H1 (cell line): ENCODE measurements at regions not wholly inside any gene's neighbourhood (a gene's known extent, or its start where the extent isn't known, plus 50 kb on each side); places are given as distances from the start of the nearest gene placed in this dataset.

Experiments used
- CTBP2 ChIP-seq: IDR thresholded peaks from 2 replicates; pipeline ENCODE4 v1.7.0; 2011; ENCODE audit warnings: borderline replicate concordance, mild to moderate bottlenecking, moderate library complexity, mixed read lengths, low read length; ENCODE audit not compliant: insufficient read depth, insufficient read length
- EZH2 ChIP-seq: fragments of 200-600 bp; sonication (generic); IDR thresholded peaks from 2 replicates; pipeline ENCODE4 v1.7.1; 2012; ENCODE audit warnings: low read depth, mild to moderate bottlenecking, moderate library complexity, low read length, inconsistent platforms; ENCODE audit not compliant: severe bottlenecking
- GABPA ChIP-seq: IDR thresholded peaks from 2 replicates; pipeline ENCODE4 v1.6.1; 2011; ENCODE audit warnings: mild to moderate bottlenecking, low read length, moderate library complexity, borderline replicate concordance; ENCODE audit not compliant: insufficient read depth
- TF ChIP-seq, protein P1 (sequence below): IDR thresholded peaks from 2 replicates; pipeline ENCODE4 v1.6.1; 2012; ENCODE audit warnings: inconsistent platforms
- TF ChIP-seq, protein P2 (sequence below): fragments of 300-600 bp; sonication (generic); IDR thresholded peaks from 2 replicates; pipeline ENCODE4 v1.7.1; 2012; ENCODE audit warnings: low read length, moderate library complexity, mild to moderate bottlenecking, inconsistent platforms; ENCODE audit not compliant: insufficient replicate concordance

DNA sequence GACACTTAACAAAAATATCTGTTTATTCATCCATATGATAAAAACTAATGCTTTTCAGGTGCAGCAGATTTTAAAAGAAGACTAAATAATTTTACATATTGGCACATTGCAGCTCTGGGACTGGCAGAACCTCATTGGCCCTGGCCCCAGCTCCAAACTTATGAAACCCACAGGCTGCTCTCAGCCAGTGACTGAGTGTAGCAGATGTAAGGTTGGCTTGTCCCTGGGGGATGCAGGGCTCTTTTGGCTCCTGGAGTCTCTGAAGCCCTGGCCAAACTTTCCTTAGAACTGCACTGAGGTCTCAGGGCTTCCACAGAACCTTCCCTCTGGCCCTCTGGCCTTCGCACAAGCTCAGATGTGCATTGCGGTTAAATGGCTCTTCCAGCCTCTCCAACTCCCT is 725.0 kb upstream of the SOX11 start (continued):
- TF ChIP-seq EZH2 (no peak), GABPA (no peak), CTBP2 (no peak)
- TF ChIP-seq, protein P1, sequence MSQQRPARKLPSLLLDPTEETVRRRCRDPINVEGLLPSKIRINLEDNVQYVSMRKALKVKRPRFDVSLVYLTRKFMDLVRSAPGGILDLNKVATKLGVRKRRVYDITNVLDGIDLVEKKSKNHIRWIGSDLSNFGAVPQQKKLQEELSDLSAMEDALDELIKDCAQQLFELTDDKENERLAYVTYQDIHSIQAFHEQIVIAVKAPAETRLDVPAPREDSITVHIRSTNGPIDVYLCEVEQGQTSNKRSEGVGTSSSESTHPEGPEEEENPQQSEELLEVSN: no peak
- TF ChIP-seq, protein P2, sequence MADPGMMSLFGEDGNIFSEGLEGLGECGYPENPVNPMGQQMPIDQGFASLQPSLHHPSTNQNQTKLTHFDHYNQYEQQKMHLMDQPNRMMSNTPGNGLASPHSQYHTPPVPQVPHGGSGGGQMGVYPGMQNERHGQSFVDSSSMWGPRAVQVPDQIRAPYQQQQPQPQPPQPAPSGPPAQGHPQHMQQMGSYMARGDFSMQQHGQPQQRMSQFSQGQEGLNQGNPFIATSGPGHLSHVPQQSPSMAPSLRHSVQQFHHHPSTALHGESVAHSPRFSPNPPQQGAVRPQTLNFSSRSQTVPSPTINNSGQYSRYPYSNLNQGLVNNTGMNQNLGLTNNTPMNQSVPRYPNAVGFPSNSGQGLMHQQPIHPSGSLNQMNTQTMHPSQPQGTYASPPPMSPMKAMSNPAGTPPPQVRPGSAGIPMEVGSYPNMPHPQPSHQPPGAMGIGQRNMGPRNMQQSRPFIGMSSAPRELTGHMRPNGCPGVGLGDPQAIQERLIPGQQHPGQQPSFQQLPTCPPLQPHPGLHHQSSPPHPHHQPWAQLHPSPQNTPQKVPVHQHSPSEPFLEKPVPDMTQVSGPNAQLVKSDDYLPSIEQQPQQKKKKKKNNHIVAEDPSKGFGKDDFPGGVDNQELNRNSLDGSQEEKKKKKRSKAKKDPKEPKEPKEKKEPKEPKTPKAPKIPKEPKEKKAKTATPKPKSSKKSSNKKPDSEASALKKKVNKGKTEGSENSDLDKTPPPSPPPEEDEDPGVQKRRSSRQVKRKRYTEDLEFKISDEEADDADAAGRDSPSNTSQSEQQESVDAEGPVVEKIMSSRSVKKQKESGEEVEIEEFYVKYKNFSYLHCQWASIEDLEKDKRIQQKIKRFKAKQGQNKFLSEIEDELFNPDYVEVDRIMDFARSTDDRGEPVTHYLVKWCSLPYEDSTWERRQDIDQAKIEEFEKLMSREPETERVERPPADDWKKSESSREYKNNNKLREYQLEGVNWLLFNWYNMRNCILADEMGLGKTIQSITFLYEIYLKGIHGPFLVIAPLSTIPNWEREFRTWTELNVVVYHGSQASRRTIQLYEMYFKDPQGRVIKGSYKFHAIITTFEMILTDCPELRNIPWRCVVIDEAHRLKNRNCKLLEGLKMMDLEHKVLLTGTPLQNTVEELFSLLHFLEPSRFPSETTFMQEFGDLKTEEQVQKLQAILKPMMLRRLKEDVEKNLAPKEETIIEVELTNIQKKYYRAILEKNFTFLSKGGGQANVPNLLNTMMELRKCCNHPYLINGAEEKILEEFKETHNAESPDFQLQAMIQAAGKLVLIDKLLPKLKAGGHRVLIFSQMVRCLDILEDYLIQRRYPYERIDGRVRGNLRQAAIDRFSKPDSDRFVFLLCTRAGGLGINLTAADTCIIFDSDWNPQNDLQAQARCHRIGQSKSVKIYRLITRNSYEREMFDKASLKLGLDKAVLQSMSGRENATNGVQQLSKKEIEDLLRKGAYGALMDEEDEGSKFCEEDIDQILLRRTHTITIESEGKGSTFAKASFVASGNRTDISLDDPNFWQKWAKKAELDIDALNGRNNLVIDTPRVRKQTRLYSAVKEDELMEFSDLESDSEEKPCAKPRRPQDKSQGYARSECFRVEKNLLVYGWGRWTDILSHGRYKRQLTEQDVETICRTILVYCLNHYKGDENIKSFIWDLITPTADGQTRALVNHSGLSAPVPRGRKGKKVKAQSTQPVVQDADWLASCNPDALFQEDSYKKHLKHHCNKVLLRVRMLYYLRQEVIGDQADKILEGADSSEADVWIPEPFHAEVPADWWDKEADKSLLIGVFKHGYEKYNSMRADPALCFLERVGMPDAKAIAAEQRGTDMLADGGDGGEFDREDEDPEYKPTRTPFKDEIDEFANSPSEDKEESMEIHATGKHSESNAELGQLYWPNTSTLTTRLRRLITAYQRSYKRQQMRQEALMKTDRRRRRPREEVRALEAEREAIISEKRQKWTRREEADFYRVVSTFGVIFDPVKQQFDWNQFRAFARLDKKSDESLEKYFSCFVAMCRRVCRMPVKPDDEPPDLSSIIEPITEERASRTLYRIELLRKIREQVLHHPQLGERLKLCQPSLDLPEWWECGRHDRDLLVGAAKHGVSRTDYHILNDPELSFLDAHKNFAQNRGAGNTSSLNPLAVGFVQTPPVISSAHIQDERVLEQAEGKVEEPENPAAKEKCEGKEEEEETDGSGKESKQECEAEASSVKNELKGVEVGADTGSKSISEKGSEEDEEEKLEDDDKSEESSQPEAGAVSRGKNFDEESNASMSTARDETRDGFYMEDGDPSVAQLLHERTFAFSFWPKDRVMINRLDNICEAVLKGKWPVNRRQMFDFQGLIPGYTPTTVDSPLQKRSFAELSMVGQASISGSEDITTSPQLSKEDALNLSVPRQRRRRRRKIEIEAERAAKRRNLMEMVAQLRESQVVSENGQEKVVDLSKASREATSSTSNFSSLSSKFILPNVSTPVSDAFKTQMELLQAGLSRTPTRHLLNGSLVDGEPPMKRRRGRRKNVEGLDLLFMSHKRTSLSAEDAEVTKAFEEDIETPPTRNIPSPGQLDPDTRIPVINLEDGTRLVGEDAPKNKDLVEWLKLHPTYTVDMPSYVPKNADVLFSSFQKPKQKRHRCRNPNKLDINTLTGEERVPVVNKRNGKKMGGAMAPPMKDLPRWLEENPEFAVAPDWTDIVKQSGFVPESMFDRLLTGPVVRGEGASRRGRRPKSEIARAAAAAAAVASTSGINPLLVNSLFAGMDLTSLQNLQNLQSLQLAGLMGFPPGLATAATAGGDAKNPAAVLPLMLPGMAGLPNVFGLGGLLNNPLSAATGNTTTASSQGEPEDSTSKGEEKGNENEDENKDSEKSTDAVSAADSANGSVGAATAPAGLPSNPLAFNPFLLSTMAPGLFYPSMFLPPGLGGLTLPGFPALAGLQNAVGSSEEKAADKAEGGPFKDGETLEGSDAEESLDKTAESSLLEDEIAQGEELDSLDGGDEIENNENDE: no peak
